Left renal pelvis (tissue), 4 donors: ENCODE measurements at regions not wholly inside any gene's neighbourhood (a gene's known extent, or its start where the extent isn't known, plus 50 kb on each side); places are given as distances from the start of the nearest gene placed in this dataset.

Experiments used
- DNase-seq, 4 donors: peaks; one replicate each; pipeline ENCODE4 v3.0.0-alpha.2; 2013; ENCODE audit warnings: low read depth in 4 of 4, low spot score in 3 of 4

- DNase-seq, result no peak
Observed at GRCh38 chr15:94535298-94536048, 304.1 kb downstream of the MCTP2 start.

DNA sequence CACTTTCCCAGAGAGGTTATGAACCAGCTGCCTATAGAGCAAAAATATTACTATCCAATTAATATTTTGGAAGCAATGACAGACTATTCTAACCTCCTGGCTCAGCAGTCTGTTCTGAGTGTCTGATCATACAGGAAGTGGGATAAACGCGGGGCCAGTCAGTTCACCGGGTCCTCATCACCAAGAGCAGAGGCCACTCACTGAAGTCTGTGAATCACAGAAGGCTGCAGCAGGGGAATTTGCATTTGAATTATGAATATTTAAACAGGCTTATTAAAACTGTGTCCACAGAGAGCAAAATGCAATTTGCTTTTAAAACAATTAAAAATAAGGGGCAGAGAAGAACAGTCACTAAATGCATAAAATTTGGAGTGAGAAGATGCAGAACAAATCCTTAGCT is 305.2 kb downstream of the MCTP2 start:
- no peak for DNase-seq

DNA sequence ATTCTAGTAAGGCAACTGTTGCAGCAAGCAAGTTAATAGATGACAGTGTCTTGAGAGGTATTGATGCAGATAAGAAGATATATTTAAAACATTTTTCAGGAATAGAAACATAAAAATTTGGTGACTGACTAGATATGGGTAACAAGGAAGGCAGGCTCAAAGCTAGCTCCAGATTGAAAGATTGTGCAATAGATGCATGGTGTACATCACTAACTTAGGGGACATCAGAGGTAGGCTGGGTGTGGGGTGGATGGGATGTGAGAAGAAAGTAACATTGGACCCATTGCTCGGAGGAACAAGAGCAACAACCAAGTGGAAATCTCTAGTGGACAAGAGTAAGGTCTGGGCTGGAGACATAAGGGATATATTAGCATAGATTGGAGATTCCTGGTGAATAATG is 306.9 kb downstream of the MCTP2 start:
- no peak for DNase-seq

- DNase-seq, result no peak
Observed at GRCh38 chr15:94542391-94542790, 311.0 kb downstream of the MCTP2 start.

GRCh38 chr15:94546808-94547207 is 315.4 kb downstream of the MCTP2 start:
- no peak for DNase-seq

- DNase-seq, result no peak
Observed at GRCh38 chr15:94547711-94548110, 316.4 kb downstream of the MCTP2 start.

DNA sequence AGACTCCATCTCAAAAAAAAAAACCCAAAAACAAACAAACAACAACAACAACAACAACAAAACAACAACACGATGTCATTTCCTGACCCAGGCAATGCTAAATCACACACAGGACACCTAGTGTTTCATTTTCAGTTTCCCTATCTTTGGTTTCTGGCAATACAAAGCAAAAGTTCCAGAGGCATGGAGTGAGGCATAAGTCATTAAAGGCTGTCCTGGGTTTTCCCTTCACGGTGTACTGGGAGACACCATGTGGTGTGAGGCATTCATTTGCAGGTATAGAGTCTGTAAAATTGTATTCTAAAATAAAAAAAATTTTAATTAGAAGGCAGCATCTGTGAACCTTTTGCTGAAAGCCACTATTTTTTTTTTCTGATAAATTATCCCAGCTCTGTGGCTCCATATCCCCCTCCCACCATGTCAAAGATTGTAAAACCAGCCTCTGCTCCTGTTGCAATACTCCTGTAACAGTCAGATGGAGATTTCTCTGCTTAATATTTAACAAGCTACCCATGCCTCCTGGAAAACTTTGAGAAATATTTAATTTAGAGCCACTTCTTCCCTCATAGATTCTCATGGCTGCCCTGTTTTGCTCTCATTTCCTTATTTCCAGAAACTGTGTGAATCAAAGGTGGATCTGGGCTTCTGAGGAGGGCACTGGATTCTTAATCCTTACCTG is 324.6 kb downstream of the MCTP2 start:
- DNase-seq, result no peak

DNA sequence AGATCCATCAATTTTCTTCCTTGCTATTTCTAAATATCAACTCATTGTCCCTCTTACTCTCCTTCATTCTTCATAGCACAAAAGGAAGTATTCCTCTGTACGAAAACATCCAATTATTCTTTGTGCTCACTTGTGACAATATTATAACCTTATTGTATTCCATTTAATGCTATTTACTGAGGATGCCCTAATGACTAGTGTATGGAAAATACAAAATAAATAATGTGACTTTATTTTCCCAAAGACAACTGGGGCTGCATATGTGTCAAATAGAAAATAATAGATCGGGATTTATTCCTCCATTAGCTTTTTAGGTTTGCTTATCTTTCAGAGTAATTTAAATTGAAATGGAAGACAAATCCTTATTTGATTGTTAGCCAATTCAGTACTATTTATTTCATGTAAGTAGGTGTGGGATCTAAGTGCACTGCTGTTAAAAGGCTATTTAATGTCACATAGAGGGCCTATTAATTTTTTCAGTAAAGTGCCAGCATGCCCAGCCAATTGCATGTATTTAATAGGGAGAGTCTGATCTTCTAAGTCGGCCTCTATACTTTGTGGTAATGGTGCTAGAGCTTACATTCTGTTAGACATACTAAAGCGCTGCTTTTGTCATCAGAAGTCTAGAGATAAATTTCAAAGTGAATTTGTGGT is 329.8 kb downstream of the MCTP2 start:
- no peak for DNase-seq

- no peak for DNase-seq
Observed at GRCh38 chr15:94563456-94563855, 332.1 kb downstream of the MCTP2 start.

DNA sequence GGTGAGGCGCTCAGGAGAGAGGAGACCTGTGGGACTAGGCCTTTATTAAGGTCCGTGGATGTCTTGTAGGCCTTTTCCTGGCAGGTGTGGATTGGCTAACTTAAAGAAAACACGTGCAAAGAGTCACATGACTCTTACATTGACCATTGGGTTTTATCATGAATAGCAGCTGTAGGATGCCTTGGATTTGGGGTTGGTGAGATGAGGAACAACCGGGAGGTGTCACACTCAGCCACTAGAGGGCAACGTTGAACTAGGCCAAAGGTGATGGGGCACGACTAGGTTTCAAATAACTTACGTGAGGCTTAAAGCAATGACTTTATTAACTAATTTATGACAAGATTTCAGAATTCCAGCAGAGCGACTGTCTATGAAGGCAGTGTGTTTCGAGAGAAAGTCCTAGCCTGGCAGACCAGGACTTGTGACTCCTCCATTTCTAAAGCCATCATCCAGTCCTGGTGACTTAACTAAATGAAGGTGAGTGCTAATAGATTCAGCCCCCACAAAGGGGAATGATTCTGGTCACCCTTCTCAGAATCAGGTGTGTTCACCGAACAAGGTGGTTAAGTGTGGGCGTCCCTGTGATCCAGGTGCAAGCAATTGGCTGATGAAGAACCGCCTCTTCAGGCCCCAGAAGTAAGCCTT is 345.6 kb downstream of the MCTP2 start:
- no peak for DNase-seq

DNA sequence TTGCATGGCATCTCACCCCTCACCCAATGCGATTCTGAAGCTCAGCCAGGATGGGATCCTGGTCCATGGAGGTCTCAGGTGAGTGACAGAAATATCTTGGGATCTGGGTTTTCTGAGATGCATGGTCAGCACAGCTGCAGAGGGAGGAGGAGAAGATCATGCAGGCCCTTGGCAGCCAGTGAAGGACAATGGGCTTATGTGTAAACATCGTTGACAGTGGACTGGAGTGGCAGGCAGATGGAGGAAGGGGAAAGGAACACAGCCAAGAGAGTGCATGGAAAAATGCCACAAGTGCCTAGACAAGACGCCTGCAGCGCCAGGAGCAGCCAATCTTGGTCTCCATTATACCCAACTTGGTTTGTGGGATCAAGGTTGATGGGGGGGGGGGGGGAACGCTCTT is 347.9 kb downstream of the MCTP2 start:
- DNase-seq, result no peak

DNA sequence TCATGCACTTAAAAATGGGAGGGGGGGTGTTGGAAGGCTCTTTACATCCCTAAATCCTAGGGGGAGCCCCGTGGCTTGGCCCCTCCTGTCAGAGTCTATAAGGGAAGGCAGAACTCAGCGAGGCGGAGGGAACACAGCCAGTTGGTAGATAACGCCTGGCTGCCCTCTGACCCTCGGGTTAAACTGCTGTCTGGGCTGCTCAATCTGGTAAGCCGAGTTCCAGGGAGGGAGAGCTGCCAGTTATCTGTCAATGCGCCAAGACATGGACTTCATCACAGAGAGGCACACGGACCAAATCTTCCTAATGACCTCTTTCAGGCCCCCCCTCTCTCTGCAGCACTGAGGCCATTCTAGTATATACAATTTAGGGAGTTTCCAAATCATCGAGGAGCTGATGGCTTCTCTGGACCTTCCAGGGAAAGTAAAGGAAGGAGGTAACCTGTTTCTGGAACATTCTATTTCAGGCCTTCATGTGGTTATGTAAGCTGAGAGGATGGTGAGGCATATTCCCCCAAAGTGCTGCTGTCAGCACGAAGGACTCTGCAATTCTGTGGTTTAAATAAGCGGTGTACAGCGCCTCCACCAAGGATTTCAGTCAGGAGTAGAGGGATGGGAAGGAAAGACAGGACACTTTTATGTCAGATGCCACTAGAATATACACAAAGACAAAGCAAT is 349.0 kb downstream of the MCTP2 start:
- no peak for DNase-seq

GRCh38 chr15:94582368-94582767 is 351.0 kb downstream of the MCTP2 start:
- DNase-seq, result peak in 1 of 4 donors; percentile 40

DNA sequence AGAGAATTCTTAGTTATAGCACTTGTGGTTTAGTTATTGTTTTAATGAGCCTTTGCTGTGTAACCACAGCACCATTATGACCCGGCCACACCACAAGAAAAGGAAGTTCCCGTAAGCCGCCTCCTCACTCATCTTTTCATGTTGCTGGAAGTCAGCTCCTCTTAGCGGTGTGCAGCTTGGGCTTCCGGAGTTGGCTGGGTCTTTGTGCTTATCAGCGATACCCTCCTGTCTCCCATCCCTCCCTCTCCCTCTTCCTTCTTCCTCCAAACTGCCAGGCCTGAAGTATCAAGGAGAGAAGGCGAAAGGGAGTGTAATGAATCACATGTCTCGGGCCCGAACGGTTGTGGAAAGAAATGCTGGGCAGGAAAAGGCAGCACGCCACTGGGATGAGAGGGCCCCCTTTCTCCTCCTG is 353.5 kb downstream of the MCTP2 start:
- no peak for DNase-seq

DNA sequence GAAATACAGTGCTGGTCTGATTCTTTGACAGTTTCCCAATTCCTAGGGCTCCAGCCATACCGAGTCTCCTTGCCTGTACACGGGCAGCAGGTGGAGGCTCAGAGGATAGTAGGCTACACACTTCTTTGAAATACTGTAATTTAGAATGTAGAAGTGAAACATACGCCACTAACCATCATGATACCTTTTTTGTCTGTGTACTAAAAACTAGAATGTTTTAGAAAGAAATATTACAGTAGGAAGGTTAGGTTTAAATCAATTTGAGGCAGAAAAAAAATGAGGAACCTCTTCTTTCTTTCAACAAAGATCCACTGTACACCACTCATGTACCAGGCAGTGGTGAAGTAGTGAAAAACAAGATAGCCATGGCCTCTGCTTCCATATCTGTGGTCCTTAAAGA is 354.7 kb downstream of the MCTP2 start:
- no peak for DNase-seq

DNA sequence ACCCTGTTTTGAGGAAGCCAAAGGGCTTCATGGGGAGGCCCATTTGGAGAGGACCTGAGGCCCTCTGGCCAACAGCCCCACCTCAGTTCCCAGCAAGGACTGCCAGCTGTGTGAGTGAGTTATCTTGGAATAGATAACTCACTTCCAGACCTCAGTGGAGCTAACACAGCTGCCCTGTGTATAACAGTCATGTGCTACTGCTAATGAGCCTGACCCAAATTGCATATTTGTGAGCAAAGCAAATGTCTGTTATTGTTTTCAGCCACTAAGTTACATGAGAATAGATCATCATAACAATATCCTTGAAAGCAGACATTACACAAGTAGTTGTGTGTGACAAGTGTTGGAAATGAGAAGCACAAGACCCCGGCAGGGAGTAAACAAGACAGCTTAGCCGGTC is 355.8 kb downstream of the MCTP2 start:
- DNase-seq, result no peak

DNA sequence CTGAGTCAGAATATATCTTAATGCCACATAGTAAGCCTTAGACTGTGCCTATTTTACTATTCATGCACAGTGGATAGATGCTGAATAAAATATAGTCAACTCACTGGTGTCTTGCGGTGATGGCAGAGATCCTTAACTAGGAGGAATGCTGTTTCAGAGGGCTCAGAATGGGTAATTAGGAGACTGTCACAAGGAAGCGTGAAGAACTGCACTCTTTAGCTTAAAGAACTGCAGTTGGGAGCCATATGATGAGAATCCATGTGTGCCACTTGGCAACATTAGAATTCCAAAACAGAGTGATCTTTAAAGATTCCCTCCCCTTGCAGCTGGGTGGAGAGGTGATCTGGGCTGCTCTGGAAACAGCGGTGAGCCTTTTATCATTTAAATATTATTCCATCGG is 357.6 kb downstream of the MCTP2 start:
- DNase-seq, result no peak

- no peak for DNase-seq
Observed at GRCh38 chr15:94592495-94592894, 361.1 kb downstream of the MCTP2 start.

- DNase-seq, result no peak
Observed at GRCh38 chr15:94596707-94597106, 365.3 kb downstream of the MCTP2 start.

- no peak for DNase-seq
Observed at GRCh38 chr15:94600505-94600904, 369.1 kb downstream of the MCTP2 start.
